Adrenal gland (tissue), 5 donors: ENCODE measurements at regions not wholly inside any gene's neighbourhood (a gene's known extent, or its start where the extent isn't known, plus 50 kb on each side); places are given as distances from the start of the nearest gene placed in this dataset.
"Not testable (repeated sequence)": the region's sequence is repeated elsewhere in the genome, so short reads cannot be mapped to it uniquely, and the experiment has no call there.

Source experiments
- CTCF ChIP-seq, 6 experiments: fragments of 450-650 bp in 4 of 6; fragments of 200-600 bp in 2 of 6; sonication (generic) in 1 of 6; IDR thresholded peaks; 1 replicate in 5 of 6; 2 replicates in 1 of 6; pipeline versions ENCODE4 v1.5.1 to v1.8.0; 2016 to 2021; ENCODE audit warnings: antibody characterized with exemption in 6 of 6, mild to moderate bottlenecking in 2 of 6, moderate library complexity in 1 of 6
- POLR2A ChIP-seq, 2 donors: fragments of 450-650 bp; IDR thresholded peaks; one replicate each; pipeline ENCODE4 v1.6.1; 2017; ENCODE audit warnings: antibody characterized with exemption in 2 of 2, mild to moderate bottlenecking in 2 of 2, moderate library complexity in 1 of 2
- donor health status: DM: no; HTN: no; CAD: no.

GRCh38 chr3:20517316-20517715 lies 331.3 kb upstream of the SGO1 start:
- not testable (repeated sequence) for TF ChIP-seq CTCF, POLR2A (IDR thresholded peaks at IDR 0.05)
